AG04450 (cell line): ENCODE measurements at regions not wholly inside any gene's neighbourhood (a gene's known extent, or its start where the extent isn't known, plus 50 kb on each side); places are given as distances from the start of the nearest gene placed in this dataset.

Experiments used
- CTCF ChIA-PET: fragments of 300-600, 350-600 bp; formaldehyde crosslinking; extraction: SDS; loops from one replicate; lab custom pipeline; 2022; ENCODE audit warnings: antibody characterized with exemption, inconsistent platforms; lab: Charles Lee
- POLR2A ChIA-PET: fragments of 350-600 bp; formaldehyde crosslinking; extraction: SDS; loops from one replicate; lab custom pipeline; 2021; ENCODE audit warnings: antibody characterized with exemption, inconsistent platforms; lab: Yijun Ruan, JAX
- DNase-seq: peaks from one replicate; pipeline ENCODE4 v3.0.0-alpha.2; 2011; ENCODE audit warnings: low read depth, low spot score
- H3K27ac ChIP-seq: one replicate; pipeline ENCODE4 v1.5.1; 2012; ENCODE audit warnings: low read depth, low read length, control low read depth
- H3K27me3 ChIP-seq: one replicate; pipeline ENCODE4 v1.6.0; 2012; ENCODE audit warnings: low read length; ENCODE audit not compliant: control insufficient read depth, insufficient read depth
- H3K4me3 ChIP-seq: 2 replicates; pipeline ENCODE4 v1.5.1; 2011; ENCODE audit warnings: mild to moderate bottlenecking, low read depth, low read length, control low read depth
- H3K9me3 ChIP-seq: 2 replicates; pipeline ENCODE4 v1.5.1; 2012; ENCODE audit warnings: low read length; ENCODE audit not compliant: control insufficient read depth, insufficient read depth
- TF ChIP-seq, protein P1 (sequence below): IDR thresholded peaks from 2 replicates; pipeline ENCODE4 v1.5.1; 2011; ENCODE audit warnings: low read depth, low read length, control low read depth, inconsistent platforms

DNA sequence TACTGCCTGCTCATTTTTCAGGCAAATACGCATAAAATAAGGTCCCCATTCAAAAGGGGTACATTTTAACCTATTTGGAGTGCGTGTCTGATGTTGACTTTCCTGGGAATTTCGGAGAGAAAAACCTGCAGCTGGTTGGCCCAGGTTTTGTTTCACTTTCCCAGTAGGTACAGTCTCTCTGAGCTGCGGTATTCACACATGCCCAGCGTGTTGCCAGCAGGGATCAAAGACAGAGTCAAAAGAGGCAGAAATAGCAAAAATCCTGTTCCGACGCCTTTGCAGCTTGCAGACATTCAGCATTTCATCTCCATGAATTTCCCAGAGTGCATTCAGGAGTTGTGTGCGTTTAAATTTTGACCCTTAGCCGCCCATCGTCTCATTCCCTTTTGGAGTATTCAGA lies 855.4 kb upstream of the CELF4 start:
- POLR2A ChIA-PET: no interaction called here
- no peaks in the 10 kb centered on the region for H3K27me3 ChIP-seq
- no peak overlapping the region for H3K27ac ChIP-seq
- TF ChIP-seq, protein P1, sequence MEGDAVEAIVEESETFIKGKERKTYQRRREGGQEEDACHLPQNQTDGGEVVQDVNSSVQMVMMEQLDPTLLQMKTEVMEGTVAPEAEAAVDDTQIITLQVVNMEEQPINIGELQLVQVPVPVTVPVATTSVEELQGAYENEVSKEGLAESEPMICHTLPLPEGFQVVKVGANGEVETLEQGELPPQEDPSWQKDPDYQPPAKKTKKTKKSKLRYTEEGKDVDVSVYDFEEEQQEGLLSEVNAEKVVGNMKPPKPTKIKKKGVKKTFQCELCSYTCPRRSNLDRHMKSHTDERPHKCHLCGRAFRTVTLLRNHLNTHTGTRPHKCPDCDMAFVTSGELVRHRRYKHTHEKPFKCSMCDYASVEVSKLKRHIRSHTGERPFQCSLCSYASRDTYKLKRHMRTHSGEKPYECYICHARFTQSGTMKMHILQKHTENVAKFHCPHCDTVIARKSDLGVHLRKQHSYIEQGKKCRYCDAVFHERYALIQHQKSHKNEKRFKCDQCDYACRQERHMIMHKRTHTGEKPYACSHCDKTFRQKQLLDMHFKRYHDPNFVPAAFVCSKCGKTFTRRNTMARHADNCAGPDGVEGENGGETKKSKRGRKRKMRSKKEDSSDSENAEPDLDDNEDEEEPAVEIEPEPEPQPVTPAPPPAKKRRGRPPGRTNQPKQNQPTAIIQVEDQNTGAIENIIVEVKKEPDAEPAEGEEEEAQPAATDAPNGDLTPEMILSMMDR: no peak
- DNase-seq: no peak
- CTCF ChIA-PET: no interaction called here
- peaks cover 19% of the 10 kb centered on the region; the same call in 1 of the 2 replicates for H3K9me3 ChIP-seq
- H3K4me3 ChIP-seq: no peak overlapping the region

DNA sequence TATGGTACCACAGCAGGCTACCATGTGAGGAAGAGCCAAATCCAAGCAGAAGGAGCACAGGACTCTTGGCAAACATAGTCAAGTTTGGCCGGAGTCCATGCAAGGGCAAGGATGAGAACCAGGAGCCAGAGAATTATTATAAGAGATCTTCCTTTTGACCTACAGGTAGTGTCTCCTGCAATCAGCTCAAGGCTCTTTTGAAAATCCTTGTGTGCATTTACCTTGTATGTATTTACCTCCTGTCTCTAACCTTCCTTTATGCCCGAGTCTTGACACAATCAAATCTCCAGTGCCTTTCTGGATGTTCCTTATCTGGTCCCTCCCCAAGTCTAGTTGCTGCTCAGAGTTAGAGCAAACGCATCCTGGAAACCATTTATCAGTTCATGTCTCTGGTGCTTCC lies 855.0 kb upstream of the CELF4 start:
- Histone ChIP-seq H3K9me3 (peaks cover 19% of the 10 kb centered on the region), H3K27ac (no peak overlapping the region), H3K4me3 (no peak overlapping the region), H3K27me3 (no peaks in the 10 kb centered on the region)
- TF ChIP-seq, protein P1: no peak
- no peak for DNase-seq
- ChIA-PET CTCF (no interaction called here), POLR2A (no interaction called here)

DNA sequence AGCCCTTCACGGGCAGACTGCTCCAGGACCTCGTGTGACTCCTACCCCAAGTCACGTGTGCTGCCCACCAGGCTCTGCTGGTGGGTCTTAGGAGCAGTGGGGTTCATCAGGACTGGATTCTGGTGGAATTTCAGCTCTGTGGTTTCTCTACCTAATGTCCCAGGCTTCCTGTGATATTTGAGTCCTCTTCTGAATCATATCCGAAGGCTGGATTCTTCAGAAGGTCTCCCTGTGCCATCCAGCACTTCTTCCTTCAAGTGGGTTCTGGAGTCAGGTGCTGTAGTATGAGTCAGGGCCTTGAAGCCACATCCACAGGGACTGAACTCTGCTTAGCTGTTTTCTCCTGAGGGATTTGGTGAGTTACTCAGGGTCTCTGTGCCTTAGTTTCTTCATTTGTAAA lies 850.2 kb upstream of the CELF4 start:
- CTCF ChIA-PET: no interaction called here
- TF ChIP-seq, protein P1: no peak
- Histone ChIP-seq H3K4me3 (no peak overlapping the region), H3K9me3 (peaks cover 5% of the 10 kb centered on the region), H3K27ac (no peak overlapping the region), H3K27me3 (no peaks in the 10 kb centered on the region)
- POLR2A ChIA-PET: no interaction called here
- no peak for DNase-seq

DNA sequence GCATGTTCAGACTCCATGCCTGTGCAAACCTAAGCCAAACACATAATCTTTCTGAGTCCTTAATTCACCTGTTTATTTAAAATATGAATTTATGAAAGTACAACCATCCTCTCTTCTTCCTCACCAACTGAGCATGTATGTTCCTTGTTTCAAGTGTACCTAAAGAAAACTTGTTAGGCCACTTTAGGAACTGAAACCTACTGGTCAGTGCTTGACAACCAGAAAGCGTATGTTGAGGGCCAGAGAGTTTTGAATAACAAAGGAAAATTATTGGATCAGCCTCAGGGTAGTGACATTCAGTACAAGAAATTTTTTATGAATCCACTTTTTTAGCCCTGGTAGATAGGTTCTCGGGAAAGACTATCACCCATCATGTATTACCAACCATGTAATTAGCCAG lies 847.6 kb upstream of the CELF4 start:
- ChIA-PET POLR2A (no interaction called here), CTCF (no interaction called here)
- H3K27ac ChIP-seq: no peak overlapping the region
- peaks cover 9% of the 10 kb centered on the region for H3K9me3 ChIP-seq
- TF ChIP-seq, protein P1: no peak
- H3K4me3 ChIP-seq: no peak overlapping the region
- no peaks in the 10 kb centered on the region for H3K27me3 ChIP-seq
- no peak for DNase-seq

DNA sequence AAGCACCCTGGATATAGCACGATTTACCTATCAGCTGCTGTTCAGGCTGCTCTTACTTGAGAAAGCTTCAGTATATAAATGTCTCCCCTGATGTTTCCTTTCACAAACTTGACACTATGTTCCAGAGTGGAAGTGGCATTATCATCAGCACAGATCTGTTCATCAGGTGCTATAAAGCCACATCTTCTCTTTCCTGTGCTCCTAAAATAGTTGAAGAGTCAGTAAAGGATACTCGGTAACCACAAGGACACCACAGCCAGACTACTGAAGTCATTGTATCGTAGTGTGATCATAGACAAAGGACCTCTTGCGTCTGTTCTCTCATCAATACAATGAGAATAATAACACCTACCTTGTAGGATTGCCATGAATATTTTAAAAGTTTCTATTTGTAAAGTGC lies 841.0 kb upstream of the CELF4 start:
- ChIA-PET POLR2A (no interaction called here), CTCF (no interaction called here)
- Histone ChIP-seq H3K27me3 (no peaks in the 10 kb centered on the region), H3K9me3 (peaks cover 4% of the 10 kb centered on the region; the same call in 1 of the 2 replicates), H3K4me3 (no peak overlapping the region), H3K27ac (no peak overlapping the region)
- no peak for DNase-seq
- TF ChIP-seq, protein P1: no peak
